ENCODE measurements at regions not wholly inside any gene's neighbourhood (a gene's known extent, or its start where the extent isn't known, plus 50 kb on each side); places are given as distances from the start of the nearest gene placed in this dataset.

DNA sequence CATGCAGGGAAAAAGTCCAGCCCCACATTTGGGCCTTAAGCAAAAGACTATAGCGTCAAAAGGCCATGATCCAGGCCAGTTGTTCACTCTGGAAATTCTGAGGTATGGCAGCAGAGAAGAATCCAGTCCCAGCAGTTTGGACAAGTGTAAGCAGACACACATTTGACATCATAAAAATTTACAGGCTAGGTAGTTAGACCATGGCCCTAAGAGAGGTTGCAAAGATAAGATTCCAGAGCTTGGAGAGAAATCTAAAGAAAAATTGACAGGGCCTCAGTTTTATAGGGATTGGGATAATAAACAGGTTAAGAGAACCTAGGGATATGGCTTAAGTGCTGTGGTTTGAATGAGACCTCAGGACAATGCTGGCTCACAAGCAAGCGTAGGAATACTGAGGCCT is 884.4 kb upstream of the SORCS1 start:
- CTCF ChIA-PET: no interaction called here

More for the DNA sequence above, 884.4 kb upstream of the SORCS1 start:
- H3K79me2 ChIP-seq (ENCODE audit: insufficient read depth, low read length): no peaks in the 10 kb centered on the region
- no peak for TF ChIP-seq EZH2 (IDR thresholded peaks at IDR 0.05)
- no peak for TF ChIP-seq CBX3 (IDR thresholded peaks at IDR 0.05; ENCODE audit: low read depth)
- TF ChIP-seq POLR2AphosphoS5 (IDR thresholded peaks at IDR 0.05; ENCODE audit: low read depth, low read length): no peak
- no peak for TF ChIP-seq CEBPB (IDR thresholded peaks at IDR 0.05; ENCODE audit: low read depth)
- TF ChIP-seq, protein P1, sequence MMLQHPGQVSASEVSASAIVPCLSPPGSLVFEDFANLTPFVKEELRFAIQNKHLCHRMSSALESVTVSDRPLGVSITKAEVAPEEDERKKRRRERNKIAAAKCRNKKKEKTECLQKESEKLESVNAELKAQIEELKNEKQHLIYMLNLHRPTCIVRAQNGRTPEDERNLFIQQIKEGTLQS (IDR thresholded peaks at IDR 0.05): no peak
- TF ChIP-seq, protein P2, sequence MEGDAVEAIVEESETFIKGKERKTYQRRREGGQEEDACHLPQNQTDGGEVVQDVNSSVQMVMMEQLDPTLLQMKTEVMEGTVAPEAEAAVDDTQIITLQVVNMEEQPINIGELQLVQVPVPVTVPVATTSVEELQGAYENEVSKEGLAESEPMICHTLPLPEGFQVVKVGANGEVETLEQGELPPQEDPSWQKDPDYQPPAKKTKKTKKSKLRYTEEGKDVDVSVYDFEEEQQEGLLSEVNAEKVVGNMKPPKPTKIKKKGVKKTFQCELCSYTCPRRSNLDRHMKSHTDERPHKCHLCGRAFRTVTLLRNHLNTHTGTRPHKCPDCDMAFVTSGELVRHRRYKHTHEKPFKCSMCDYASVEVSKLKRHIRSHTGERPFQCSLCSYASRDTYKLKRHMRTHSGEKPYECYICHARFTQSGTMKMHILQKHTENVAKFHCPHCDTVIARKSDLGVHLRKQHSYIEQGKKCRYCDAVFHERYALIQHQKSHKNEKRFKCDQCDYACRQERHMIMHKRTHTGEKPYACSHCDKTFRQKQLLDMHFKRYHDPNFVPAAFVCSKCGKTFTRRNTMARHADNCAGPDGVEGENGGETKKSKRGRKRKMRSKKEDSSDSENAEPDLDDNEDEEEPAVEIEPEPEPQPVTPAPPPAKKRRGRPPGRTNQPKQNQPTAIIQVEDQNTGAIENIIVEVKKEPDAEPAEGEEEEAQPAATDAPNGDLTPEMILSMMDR (IDR thresholded peaks at IDR 0.05 in 2 of 3, conservative IDR thresholded peaks at IDR 0.05 in 1 of 3; ENCODE audit: borderline replicate concordance in 1 of 3, insufficient read depth in 1 of 3, low read depth in 2 of 3, low read length in 2 of 3): no peak
- no peak for TF ChIP-seq SIN3A (IDR thresholded peaks at IDR 0.05; ENCODE audit: low read depth)
- TF ChIP-seq, protein P3, sequence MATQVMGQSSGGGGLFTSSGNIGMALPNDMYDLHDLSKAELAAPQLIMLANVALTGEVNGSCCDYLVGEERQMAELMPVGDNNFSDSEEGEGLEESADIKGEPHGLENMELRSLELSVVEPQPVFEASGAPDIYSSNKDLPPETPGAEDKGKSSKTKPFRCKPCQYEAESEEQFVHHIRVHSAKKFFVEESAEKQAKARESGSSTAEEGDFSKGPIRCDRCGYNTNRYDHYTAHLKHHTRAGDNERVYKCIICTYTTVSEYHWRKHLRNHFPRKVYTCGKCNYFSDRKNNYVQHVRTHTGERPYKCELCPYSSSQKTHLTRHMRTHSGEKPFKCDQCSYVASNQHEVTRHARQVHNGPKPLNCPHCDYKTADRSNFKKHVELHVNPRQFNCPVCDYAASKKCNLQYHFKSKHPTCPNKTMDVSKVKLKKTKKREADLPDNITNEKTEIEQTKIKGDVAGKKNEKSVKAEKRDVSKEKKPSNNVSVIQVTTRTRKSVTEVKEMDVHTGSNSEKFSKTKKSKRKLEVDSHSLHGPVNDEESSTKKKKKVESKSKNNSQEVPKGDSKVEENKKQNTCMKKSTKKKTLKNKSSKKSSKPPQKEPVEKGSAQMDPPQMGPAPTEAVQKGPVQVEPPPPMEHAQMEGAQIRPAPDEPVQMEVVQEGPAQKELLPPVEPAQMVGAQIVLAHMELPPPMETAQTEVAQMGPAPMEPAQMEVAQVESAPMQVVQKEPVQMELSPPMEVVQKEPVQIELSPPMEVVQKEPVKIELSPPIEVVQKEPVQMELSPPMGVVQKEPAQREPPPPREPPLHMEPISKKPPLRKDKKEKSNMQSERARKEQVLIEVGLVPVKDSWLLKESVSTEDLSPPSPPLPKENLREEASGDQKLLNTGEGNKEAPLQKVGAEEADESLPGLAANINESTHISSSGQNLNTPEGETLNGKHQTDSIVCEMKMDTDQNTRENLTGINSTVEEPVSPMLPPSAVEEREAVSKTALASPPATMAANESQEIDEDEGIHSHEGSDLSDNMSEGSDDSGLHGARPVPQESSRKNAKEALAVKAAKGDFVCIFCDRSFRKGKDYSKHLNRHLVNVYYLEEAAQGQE (IDR thresholded peaks at IDR 0.05; ENCODE audit: low read depth): no peak
- TF ChIP-seq ZFX (IDR thresholded peaks at IDR 0.05): no peak
- TF ChIP-seq EZH2phosphoT487 (IDR thresholded peaks at IDR 0.05; ENCODE audit: borderline replicate concordance): no peak
- no peak for TF ChIP-seq RAD21 (IDR thresholded peaks at IDR 0.05; ENCODE audit: low read depth)
- TF ChIP-seq TCF7L2 (IDR thresholded peaks at IDR 0.05; ENCODE audit: borderline replicate concordance, extremely low read depth, insufficient read depth, insufficient read length): no peak
- no peak for TF ChIP-seq FOSL1 (IDR thresholded peaks at IDR 0.05; ENCODE audit: low read depth)
- TF ChIP-seq SRF (IDR thresholded peaks at IDR 0.05; ENCODE audit: low read depth): no peak
- TF ChIP-seq EGR1 (IDR thresholded peaks at IDR 0.05; ENCODE audit: low read depth): no peak
- TF ChIP-seq POLR2A (IDR thresholded peaks at IDR 0.05; ENCODE audit: borderline replicate concordance, extremely low read depth, insufficient read depth, insufficient read length): no peak
- TF ChIP-seq, protein P4, sequence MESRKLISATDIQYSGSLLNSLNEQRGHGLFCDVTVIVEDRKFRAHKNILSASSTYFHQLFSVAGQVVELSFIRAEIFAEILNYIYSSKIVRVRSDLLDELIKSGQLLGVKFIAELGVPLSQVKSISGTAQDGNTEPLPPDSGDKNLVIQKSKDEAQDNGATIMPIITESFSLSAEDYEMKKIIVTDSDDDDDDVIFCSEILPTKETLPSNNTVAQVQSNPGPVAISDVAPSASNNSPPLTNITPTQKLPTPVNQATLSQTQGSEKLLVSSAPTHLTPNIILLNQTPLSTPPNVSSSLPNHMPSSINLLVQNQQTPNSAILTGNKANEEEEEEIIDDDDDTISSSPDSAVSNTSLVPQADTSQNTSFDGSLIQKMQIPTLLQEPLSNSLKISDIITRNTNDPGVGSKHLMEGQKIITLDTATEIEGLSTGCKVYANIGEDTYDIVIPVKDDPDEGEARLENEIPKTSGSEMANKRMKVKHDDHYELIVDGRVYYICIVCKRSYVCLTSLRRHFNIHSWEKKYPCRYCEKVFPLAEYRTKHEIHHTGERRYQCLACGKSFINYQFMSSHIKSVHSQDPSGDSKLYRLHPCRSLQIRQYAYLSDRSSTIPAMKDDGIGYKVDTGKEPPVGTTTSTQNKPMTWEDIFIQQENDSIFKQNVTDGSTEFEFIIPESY (IDR thresholded peaks at IDR 0.05; ENCODE audit: extremely low read depth, insufficient replicate concordance, low read length): no peak
- TF ChIP-seq, protein P5, sequence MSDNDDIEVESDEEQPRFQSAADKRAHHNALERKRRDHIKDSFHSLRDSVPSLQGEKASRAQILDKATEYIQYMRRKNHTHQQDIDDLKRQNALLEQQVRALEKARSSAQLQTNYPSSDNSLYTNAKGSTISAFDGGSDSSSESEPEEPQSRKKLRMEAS (IDR thresholded peaks at IDR 0.05): no peak
- TF ChIP-seq ELF1 (IDR thresholded peaks at IDR 0.05; ENCODE audit: borderline replicate concordance, low read depth): no peak
- TF ChIP-seq ZNF274 (IDR thresholded peaks at IDR 0.05; ENCODE audit: low read depth, low read length): no peak
- H3K27ac ChIP-seq (ENCODE audit: low read depth, low read length): no peak overlapping the region
- no peaks in the 10 kb centered on the region for H3K27me3 ChIP-seq (ENCODE audit: insufficient read depth, low read length)
- no peaks in the 10 kb centered on the region; a peak in 1 of 4 replicates for H3K36me3 ChIP-seq (ENCODE audit: control insufficient read depth in 1 of 2, insufficient read depth in 2 of 2, low read length in 2 of 2)
- no TSS peak for BruUV-seq (replicated peaks)
- peaks cover 22 to 45% of the 10 kb centered on the region in 2 experiments; a peak in 2 of 4 replicates for H3K9me3 ChIP-seq (ENCODE audit: control insufficient read depth in 1 of 2, insufficient read depth in 1 of 2, low read depth in 1 of 2, low read length in 2 of 2)
- intact Hi-C loops (cut with micrococcal nuclease): no loop called here
- ChIA-PET POLR2A (no interaction called here), RAD21 (ENCODE audit: low non-redundant PET in 1 of 2, low total read pairs in 2 of 2, uncharacterized antibody in 2 of 2, unreplicated experiment in 2 of 2) (no interaction called here)
- no peak overlapping the region for H2AFZ ChIP-seq (ENCODE audit: low read depth, low read length, poor library complexity, severe bottlenecking)
- H3K9ac ChIP-seq (ENCODE audit: low read length): no peak overlapping the region
- H3K9me2 ChIP-seq (ENCODE audit: insufficient read depth): no peaks in the 10 kb centered on the region
- no peaks in the 10 kb centered on the region for H3K4me1 ChIP-seq (ENCODE audit: control insufficient read depth in 1 of 2, insufficient read depth in 2 of 2, low read length in 2 of 2)
- H3K4me2 ChIP-seq (ENCODE audit: low read length): no peak overlapping the region
- no peak for ATAC-seq
- no peaks in the 10 kb centered on the region for H4K20me1 ChIP-seq (ENCODE audit: insufficient read depth)
- H3K4me3 ChIP-seq (replicated peaks in 1 of 2; ENCODE audit: low read depth in 1 of 2, low read length in 2 of 2): no peak overlapping the region
- no peak for DNase-seq (ENCODE audit: low read depth, low spot score)

Data from HCT116 (cell line).